ENCODE measurements at regions not wholly inside any gene's neighbourhood (a gene's known extent, or its start where the extent isn't known, plus 50 kb on each side); places are given as distances from the start of the nearest gene placed in this dataset.

DNA sequence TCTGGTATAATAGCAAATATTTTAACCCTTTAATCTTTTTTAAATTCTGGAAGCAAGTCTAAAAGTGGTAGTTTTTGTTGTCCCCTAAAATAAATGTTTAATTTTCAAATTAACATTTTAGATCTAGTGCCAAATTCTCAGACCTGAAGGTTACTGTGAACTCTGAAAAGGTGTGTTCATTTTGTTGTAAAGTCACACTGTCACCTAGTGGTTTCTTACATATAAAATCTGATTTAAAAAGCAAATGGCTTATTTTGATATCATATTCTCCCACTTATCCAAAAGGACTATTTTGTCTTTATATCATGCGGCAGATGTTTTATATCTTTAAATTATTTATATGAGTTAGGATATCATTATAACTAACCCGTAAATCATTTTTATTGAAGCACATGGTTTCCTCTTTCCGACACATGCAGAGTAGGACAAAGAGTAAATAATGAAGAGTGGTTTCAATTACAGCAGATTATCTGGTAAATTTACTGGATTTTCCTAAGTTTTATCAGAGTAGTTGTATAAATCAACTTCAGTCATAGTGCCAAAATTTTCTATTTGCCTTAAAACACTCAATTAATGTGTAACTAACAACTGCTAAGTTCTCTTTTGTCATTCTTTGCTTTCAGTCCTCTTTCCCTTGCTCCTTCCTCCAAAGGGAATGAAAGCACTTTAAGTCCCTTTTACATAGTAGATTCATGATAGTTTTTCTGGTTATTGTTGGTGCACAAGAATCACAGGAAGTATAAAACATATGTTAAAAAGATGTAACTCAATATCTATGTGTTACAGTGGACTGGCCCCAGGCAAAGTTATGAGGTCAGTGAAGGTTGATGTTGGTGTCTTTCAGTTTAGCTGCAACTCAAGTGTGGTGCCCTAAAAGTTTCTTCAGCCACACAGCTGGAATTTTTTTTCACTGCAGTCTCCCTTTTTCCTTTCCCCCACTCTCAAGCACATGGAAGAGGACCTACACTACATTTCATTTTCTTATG lies 189.6 kb downstream of the COX7C start:
- TF ChIP-seq, protein P1, sequence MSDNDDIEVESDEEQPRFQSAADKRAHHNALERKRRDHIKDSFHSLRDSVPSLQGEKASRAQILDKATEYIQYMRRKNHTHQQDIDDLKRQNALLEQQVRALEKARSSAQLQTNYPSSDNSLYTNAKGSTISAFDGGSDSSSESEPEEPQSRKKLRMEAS (IDR thresholded peaks at IDR 0.05) = no peak
- TF ChIP-seq, protein P2, sequence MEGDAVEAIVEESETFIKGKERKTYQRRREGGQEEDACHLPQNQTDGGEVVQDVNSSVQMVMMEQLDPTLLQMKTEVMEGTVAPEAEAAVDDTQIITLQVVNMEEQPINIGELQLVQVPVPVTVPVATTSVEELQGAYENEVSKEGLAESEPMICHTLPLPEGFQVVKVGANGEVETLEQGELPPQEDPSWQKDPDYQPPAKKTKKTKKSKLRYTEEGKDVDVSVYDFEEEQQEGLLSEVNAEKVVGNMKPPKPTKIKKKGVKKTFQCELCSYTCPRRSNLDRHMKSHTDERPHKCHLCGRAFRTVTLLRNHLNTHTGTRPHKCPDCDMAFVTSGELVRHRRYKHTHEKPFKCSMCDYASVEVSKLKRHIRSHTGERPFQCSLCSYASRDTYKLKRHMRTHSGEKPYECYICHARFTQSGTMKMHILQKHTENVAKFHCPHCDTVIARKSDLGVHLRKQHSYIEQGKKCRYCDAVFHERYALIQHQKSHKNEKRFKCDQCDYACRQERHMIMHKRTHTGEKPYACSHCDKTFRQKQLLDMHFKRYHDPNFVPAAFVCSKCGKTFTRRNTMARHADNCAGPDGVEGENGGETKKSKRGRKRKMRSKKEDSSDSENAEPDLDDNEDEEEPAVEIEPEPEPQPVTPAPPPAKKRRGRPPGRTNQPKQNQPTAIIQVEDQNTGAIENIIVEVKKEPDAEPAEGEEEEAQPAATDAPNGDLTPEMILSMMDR (IDR thresholded peaks at IDR 0.05) = no peak
- TF ChIP-seq, protein P3, sequence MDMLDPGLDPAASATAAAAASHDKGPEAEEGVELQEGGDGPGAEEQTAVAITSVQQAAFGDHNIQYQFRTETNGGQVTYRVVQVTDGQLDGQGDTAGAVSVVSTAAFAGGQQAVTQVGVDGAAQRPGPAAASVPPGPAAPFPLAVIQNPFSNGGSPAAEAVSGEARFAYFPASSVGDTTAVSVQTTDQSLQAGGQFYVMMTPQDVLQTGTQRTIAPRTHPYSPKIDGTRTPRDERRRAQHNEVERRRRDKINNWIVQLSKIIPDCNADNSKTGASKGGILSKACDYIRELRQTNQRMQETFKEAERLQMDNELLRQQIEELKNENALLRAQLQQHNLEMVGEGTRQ (IDR thresholded peaks at IDR 0.05) = no peak
- TF ChIP-seq EP300 (IDR thresholded peaks at IDR 0.05) = no peak
- TF ChIP-seq, protein P4, sequence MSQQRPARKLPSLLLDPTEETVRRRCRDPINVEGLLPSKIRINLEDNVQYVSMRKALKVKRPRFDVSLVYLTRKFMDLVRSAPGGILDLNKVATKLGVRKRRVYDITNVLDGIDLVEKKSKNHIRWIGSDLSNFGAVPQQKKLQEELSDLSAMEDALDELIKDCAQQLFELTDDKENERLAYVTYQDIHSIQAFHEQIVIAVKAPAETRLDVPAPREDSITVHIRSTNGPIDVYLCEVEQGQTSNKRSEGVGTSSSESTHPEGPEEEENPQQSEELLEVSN (IDR thresholded peaks at IDR 0.05; ENCODE audit: borderline replicate concordance, low read depth) = no peak
- TF ChIP-seq POLR2A (IDR thresholded peaks at IDR 0.05; ENCODE audit: low read length) = no peak
- TF ChIP-seq MYC (IDR thresholded peaks at IDR 0.05; ENCODE audit: borderline replicate concordance, low read length) = no peak
- no peak for TF ChIP-seq POLR2AphosphoS2 (conservative IDR thresholded peaks at IDR 0.05; ENCODE audit: low read length)
- no peak for TF ChIP-seq RNF2 (IDR thresholded peaks at IDR 0.05; ENCODE audit: borderline replicate concordance, low read depth)
